Muscle of leg (tissue), 3 donors: ENCODE measurements at regions not wholly inside any gene's neighbourhood (a gene's known extent, or its start where the extent isn't known, plus 50 kb on each side); places are given as distances from the start of the nearest gene placed in this dataset.

ENCODE experiments used
- DNase-seq: peaks from one replicate; pipeline ENCODE4 v3.0.0; 2013
- H3K27ac ChIP-seq: one replicate; pipeline ENCODE4 v1.5.1; 2013; ENCODE audit warnings: mild to moderate bottlenecking, low read length, control low read depth
- H3K27me3 ChIP-seq: one replicate; pipeline ENCODE4 v1.6.1; 2013; ENCODE audit warnings: low read length; ENCODE audit not compliant: control insufficient read depth, insufficient read depth
- H3K36me3 ChIP-seq: one replicate; pipeline ENCODE4 v1.6.1; 2013; ENCODE audit warnings: low read length; ENCODE audit not compliant: control insufficient read depth, insufficient read depth
- H3K4me1 ChIP-seq: one replicate; pipeline ENCODE4 v1.6.1; 2013; ENCODE audit warnings: low read length; ENCODE audit not compliant: control insufficient read depth, insufficient read depth
- H3K4me3 ChIP-seq: one replicate; pipeline ENCODE4 v1.5.1; 2013; ENCODE audit warnings: low read length, control low read depth
- H3K9me3 ChIP-seq: replicated peaks from 2 replicates; pipeline ENCODE4 v1.6.1; 2013; ENCODE audit warnings: low read depth, low read length; ENCODE audit not compliant: control insufficient read depth
- WGBS: methylation state at CpG from one replicate; pipeline ENCODE4 v1.1.5; 2013; ENCODE audit warnings: missing lambda C conversion rate; ENCODE audit not compliant: insufficient coverage; 5-methylcytosine and 5-hydroxymethylcytosine counted together

GRCh38 chr3:106281221-106281620 is 412.4 kb upstream of the CBLB start:
- Histone ChIP-seq H3K27ac (peak overlapping the region; percentile 66), H3K36me3 (no peaks in the 10 kb centered on the region), H3K27me3 (no peaks in the 10 kb centered on the region), H3K9me3 (no peaks in the 10 kb centered on the region), H3K4me1 (peaks cover 3% of the 10 kb centered on the region), H3K4me3 (no peak overlapping the region)
- WGBS: no CpG with 5 or more reads among the region's 2 CpGs
- DNase-seq: peak; percentile 96

DNA sequence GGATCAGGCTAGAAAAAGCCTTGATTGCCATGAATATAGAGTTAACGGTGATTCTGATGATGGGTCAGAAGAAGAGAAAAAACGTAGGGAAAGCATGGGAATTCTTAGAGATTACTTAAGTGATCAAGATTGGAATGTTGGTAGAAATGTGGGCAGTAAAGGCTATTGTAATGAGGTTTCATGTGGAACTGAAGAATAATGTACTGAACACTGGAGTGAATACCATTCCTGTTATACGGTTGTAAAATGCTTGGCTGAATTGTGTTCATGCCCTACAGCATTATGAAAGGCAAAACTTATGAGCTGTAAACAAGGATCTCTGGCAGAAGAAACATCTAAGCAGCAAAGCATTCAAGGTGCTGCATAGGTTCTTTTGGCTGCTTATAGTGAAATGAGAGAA is 414.1 kb upstream of the CBLB start:
- no peak for DNase-seq
- Histone ChIP-seq H3K27me3 (no peaks in the 10 kb centered on the region), H3K27ac (no peak overlapping the region), H3K4me1 (peaks cover 3% of the 10 kb centered on the region), H3K36me3 (no peaks in the 10 kb centered on the region), H3K9me3 (no peaks in the 10 kb centered on the region), H3K4me3 (no peak overlapping the region)
- 78% methylated on average over 3 of the region's 3 CpGs for WGBS

- Histone ChIP-seq H3K36me3 (no peaks in the 10 kb centered on the region), H3K4me3 (no peak overlapping the region), H3K27ac (peak overlapping the region; percentile 76), H3K27me3 (no peaks in the 10 kb centered on the region), H3K4me1 (no peaks in the 10 kb centered on the region), H3K9me3 (no peaks in the 10 kb centered on the region)
- 18% methylated on average over 2 of the region's 4 CpGs for WGBS
- DNase-seq: peak; percentile 85
These were observed 420.0 kb upstream of the CBLB start for GRCh38 chr3:106288781-106289180.

DNA sequence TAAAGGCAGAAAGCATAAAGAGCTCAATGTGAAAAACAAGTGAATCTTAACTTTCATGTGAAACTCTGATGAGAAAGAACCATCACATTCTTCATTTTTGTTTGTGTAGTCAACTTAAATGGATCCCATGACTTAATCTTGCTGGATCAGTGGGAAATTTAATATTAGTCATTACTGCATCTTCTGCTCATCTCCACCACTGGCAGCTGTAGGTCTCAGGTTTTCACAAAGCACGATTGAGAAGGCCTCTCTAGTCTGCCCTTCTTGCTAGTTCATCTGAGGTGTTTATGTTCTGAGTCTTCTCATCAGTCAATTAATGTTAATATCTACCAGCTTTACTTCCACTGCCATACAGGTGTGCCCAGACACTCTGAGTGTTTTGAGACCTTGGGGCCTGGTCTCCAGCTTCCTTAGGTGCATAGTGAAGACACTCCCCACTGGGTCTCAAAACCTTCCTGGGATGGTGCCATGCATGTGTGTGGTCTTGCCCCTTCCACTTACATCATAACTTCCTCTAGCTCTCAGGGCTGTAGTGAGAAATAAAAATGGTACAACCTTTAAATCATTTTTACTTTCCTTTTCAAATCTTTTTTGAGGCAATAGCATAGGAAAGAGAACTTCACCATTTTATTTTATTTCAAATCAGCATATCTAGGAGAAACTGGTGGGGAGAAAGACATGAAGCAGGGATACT is 421.6 kb upstream of the CBLB start:
- WGBS: no CpG with 5 or more reads among the region's 1 CpG
- no peaks in the 10 kb centered on the region for H3K9me3 ChIP-seq
- no peaks in the 10 kb centered on the region for H3K27me3 ChIP-seq
- no peak overlapping the region for H3K27ac ChIP-seq
- no peaks in the 10 kb centered on the region for H3K4me1 ChIP-seq
- no peak for DNase-seq
- H3K36me3 ChIP-seq: no peaks in the 10 kb centered on the region
- no peak overlapping the region for H3K4me3 ChIP-seq

DNA sequence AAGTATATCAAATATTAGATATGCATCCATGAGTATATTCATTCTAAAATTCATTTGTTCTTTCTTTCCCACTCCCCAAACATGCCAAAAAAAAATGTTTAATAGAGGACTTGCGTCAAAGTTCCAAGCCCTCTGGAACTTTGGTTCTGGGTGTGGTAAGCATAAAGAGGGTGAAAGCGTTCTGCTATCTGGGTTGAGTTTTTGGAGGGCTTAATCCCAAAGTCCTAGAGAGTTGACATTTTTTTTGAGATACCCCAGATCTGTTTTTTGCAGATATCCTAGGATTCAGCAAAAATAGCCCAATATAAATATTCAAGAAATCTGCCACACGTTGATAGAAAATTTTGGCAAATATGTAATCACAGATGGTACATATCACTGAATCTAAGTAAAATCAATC is 424.3 kb upstream of the CBLB start:
- no peak overlapping the region for H3K4me3 ChIP-seq
- H3K36me3 ChIP-seq: no peaks in the 10 kb centered on the region
- H3K4me1 ChIP-seq: no peaks in the 10 kb centered on the region
- H3K27ac ChIP-seq: no peak overlapping the region
- no peak for DNase-seq
- H3K9me3 ChIP-seq: no peaks in the 10 kb centered on the region
- WGBS: no CpG with 5 or more reads among the region's 3 CpGs
- no peaks in the 10 kb centered on the region for H3K27me3 ChIP-seq

- Histone ChIP-seq H3K27ac (no peak overlapping the region), H3K9me3 (no peaks in the 10 kb centered on the region), H3K4me1 (no peaks in the 10 kb centered on the region), H3K36me3 (no peaks in the 10 kb centered on the region), H3K4me3 (no peak overlapping the region), H3K27me3 (no peaks in the 10 kb centered on the region)
- no peak for DNase-seq
These were observed 425.3 kb upstream of the CBLB start for GRCh38 chr3:106294121-106294520.

DNA sequence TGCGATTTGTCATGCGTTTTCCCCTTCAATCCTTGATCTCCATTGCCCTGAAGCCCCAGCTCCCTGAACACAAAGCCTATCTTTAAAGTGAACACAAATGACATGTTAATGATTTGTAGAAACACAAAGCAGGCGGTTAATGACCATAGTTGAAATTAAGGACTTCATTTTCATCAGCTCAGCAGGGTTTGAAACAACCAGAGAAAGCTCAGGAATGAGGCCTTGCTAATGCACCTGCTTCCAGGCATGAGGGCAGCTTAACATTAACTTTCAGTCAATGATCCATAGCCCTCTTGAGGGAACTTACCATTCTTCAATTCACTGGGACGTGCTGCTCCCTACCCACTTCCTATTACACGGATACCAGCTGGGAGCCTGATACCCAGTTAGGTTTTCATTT is 427.2 kb upstream of the CBLB start:
- Histone ChIP-seq H3K36me3 (no peaks in the 10 kb centered on the region), H3K9me3 (no peaks in the 10 kb centered on the region), H3K4me3 (no peak overlapping the region), H3K27ac (no peak overlapping the region), H3K27me3 (no peaks in the 10 kb centered on the region), H3K4me1 (no peaks in the 10 kb centered on the region)
- no peak for DNase-seq
- WGBS: no CpG with 5 or more reads among the region's 5 CpGs

GRCh38 chr3:106299300-106300098 is 430.7 kb upstream of the CBLB start:
- no peaks in the 10 kb centered on the region for H3K4me1 ChIP-seq
- no peaks in the 10 kb centered on the region for H3K27me3 ChIP-seq
- no peaks in the 10 kb centered on the region for H3K36me3 ChIP-seq
- no peaks in the 10 kb centered on the region for H3K9me3 ChIP-seq
- DNase-seq: peak; percentile 43
- no peak overlapping the region for H3K4me3 ChIP-seq
- no peak overlapping the region for H3K27ac ChIP-seq
- no CpG with 5 or more reads among the region's 2 CpGs for WGBS

GRCh38 chr3:106302451-106303221 is 433.8 kb upstream of the CBLB start:
- WGBS: 70% methylated on average over 2 of the region's 5 CpGs
- DNase-seq: no peak
- H3K27ac ChIP-seq: no peak overlapping the region
- H3K9me3 ChIP-seq: no peaks in the 10 kb centered on the region
- no peak overlapping the region for H3K4me3 ChIP-seq
- H3K27me3 ChIP-seq: no peaks in the 10 kb centered on the region
- H3K4me1 ChIP-seq: no peaks in the 10 kb centered on the region
- H3K36me3 ChIP-seq: no peaks in the 10 kb centered on the region

- Histone ChIP-seq H3K27me3 (no peaks in the 10 kb centered on the region), H3K36me3 (no peaks in the 10 kb centered on the region), H3K4me3 (no peak overlapping the region), H3K9me3 (no peaks in the 10 kb centered on the region), H3K4me1 (no peaks in the 10 kb centered on the region), H3K27ac (no peak overlapping the region)
- DNase-seq: no peak
These were observed 435.0 kb upstream of the CBLB start for GRCh38 chr3:106303766-106304165.
